GM10248 (cell line): ENCODE measurements at regions not wholly inside any gene's neighbourhood (a gene's known extent, or its start where the extent isn't known, plus 50 kb on each side); places are given as distances from the start of the nearest gene placed in this dataset.
"Not testable (repeated sequence)": the region's sequence is repeated elsewhere in the genome, so short reads cannot be mapped to it uniquely, and the experiment has no call there.

ENCODE experiments used
- CTCF ChIA-PET: fragments of 300-600 bp; sonication (Branson Sonifier 250); formaldehyde crosslinking; extraction: SDS; loops from one replicate; lab custom pipeline; 2021; ENCODE audit warnings: antibody characterized with exemption; lab: Yijun Ruan, JAX
- POLR2A ChIA-PET: fragments of 350-650 bp; sonication (Branson Sonifier 250); formaldehyde crosslinking; extraction: SDS; loops from one replicate; lab custom pipeline; 2020; ENCODE audit warnings: antibody characterized with exemption; lab: Yijun Ruan, JAX
- DNase-seq: peaks from one replicate; pipeline ENCODE4 v3.0.0; 2012; ENCODE audit errors: extremely low spot score
- TF ChIP-seq, protein P1 (sequence below): IDR thresholded peaks from 2 replicates; pipeline ENCODE4 v1.5.1; 2012; ENCODE audit warnings: mild to moderate bottlenecking, low read depth; ENCODE audit errors: extremely low read depth, missing control alignments, control extremely low read depth

DNA sequence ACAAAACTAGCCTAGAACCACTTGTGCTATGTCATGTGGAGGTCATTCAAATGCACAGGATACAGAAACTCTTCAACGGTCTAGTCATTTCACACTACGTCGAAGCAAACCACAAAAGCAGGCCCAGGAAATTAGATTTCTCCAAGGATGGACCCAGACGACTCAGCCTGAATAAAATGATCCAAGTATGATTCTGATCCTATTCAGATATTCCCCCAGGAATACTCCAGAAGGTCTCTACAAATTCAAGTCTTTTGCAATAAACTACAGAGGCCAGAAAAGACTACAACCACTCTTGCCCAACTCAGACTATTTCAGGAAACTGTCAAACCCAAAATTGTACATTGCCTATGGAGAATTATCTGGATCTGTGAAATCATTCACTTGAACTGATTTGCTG, 422.5 kb downstream of the METTL4 start:
- DNase-seq = no peak
- ChIA-PET CTCF (interaction anchor here (1.3 to 1.7 kb wide), 3 partner anchors 10 to 29 kb away, joined by 3 read pairs; no protein-coding TSS in a partner anchor), POLR2A (no interaction called here)
- TF ChIP-seq, protein P1, sequence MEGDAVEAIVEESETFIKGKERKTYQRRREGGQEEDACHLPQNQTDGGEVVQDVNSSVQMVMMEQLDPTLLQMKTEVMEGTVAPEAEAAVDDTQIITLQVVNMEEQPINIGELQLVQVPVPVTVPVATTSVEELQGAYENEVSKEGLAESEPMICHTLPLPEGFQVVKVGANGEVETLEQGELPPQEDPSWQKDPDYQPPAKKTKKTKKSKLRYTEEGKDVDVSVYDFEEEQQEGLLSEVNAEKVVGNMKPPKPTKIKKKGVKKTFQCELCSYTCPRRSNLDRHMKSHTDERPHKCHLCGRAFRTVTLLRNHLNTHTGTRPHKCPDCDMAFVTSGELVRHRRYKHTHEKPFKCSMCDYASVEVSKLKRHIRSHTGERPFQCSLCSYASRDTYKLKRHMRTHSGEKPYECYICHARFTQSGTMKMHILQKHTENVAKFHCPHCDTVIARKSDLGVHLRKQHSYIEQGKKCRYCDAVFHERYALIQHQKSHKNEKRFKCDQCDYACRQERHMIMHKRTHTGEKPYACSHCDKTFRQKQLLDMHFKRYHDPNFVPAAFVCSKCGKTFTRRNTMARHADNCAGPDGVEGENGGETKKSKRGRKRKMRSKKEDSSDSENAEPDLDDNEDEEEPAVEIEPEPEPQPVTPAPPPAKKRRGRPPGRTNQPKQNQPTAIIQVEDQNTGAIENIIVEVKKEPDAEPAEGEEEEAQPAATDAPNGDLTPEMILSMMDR = no peak

DNA sequence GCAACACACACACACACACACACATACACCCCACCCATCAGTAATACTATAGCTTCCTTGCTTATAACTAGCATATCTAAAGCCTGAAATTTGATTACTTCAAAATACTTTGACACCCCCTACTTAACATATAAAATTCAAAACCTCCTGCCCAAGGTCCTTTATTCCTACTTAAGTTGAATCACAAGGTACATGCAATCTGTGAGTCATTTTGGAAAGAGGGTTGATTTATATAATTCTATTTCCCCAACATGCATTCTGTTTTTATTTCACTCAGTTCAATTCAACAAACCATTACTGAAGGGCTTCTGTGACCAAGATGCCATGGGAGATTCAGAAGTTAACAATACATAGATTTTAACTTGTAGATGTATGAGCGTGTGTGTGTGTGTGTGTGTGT, 420.7 kb downstream of the METTL4 start:
- CTCF ChIA-PET = no interaction called here
- TF ChIP-seq, protein P1 = no peak
- no peak for DNase-seq
- POLR2A ChIA-PET = no interaction called here

DNA sequence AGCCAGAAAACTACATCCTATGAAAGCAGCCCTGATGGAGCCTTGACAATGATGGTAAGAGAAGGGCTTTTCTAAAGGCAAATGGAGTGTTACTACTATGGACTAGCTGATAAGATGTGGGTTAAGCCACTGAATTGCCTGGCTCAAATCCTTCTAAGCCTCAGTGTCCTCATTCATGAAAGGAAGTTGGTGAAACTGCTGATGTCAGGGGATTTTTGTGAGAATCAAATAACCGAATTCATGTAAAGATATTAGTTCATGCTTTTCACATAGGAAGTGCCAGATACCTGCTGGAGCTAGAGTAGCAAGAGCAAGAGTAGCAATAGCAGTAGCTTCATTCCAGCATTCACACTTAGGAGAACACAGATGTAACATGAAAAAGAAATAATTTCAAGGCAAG, 417.0 kb downstream of the METTL4 start:
- POLR2A ChIA-PET = no interaction called here

DNA sequence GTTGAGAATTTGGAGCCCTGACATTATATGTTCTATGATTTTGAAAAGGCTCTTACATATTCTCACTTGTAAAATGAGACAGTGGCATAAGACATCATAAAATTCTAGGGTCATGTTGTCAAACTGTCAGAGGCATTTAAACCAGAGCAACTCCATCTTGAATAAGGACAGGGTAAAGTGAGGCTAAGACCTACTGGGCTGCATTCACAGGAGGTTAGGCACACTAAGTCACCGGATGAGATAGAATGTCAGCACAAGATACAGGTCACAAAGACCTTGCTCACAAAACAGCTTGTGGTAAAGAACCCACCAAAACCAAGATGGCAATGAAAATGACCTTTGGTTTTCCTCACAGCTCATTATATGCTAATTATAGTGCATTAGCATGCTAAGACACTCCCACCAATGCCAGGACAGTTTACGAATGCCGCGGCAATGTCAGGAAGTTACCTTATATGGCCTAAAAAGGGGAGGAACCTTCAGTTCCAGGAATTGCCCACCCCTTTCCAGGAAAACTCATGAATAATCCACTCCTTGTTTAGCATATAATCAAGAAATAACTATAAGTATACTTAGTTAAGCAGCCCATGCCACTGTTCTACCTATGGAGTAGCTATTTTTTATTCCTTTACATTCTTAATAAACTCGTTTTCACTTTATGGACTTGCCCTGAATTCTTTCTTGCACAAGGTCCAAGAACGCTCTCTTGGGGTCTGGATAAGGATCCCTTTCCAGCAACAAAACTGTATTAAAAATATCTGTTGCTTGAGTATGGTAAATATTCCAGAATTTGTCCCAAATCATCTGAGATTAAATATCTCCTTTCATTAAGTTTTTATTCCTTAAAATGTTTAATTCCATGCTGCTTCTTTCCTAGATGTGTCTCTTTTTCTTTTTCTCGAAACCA, 406.4 kb downstream of the METTL4 start:
- ChIA-PET POLR2A (no interaction called here), CTCF (no interaction called here)
- TF ChIP-seq, protein P1 = no peak
- no peak for DNase-seq

More for the DNA sequence above, 417.0 kb downstream of the METTL4 start:
- CTCF ChIA-PET = no interaction called here
- TF ChIP-seq, protein P1 = no peak
- no peak for DNase-seq

DNA sequence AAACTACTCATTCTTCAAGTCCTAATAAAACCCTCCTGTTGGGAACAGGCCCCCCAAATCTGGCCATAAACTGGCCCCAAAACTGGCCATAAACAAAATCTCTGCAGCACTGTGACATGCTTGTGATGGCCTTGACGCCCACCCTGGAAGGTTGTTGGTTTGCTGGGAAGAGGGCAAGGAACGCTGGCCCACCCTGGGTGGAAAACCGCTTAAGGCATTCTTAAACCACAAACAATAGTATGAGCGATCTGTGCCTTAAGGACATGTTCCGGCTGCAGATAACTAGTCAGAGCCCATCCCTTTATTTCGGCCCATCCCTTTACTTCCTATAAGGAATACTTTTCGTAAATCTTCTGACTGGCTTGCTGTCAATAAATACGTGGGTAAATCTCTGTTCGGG, 404.4 kb downstream of the METTL4 start:
- CTCF ChIA-PET = interaction anchor here (1.2 kb wide), 1 partner anchor 209 kb away, joined by 3 read pairs; no protein-coding TSS in a partner anchor
- DNase-seq, POLR2A ChIA-PET: not testable (repeated sequence)

DNA sequence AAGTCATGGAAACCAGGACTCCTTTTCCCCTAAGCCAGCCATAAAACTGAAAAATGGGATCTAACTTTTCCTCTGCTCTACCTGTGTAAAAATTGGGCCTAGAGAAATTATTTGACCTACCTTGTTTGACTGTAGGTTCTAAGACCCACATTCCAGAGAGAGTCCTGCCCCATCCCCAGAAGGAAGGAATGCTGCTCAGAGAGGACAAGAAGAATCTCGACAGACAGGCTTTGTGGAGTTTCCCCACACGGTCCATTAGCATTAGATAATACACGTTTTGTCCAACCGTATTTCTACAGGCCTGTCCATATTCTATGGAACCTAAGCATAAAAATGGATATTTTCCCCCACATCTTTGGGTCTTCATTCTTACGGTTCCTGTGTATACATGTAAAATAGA, 403.3 kb downstream of the METTL4 start:
- no peak for DNase-seq
- POLR2A ChIA-PET = no interaction called here
- TF ChIP-seq, protein P1 = no peak
- CTCF ChIA-PET = interaction anchor here (1.2 to 1.7 kb wide), 2 partner anchors 64 to 208 kb away, joined by 3 to 4 read pairs; no protein-coding TSS in a partner anchor

DNA sequence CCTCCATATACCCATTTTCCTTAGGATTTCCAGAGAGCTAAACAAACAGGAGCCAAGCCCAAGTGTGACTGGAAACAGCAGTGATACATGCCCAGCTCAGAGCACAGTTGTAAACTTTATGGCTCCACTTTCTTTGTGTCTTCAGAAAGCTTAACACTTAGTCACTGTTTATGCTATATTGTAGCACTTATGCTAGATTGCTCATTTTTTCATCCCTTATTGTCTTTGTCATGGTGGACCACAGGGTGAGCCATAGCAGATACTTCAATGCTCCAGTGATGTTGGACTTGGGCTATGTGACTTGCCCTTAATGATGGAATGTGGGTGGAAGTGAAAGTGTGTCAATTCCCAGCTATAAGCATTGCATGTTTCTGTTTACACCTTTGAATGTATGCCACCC, 401.6 kb downstream of the METTL4 start:
- POLR2A ChIA-PET = no interaction called here
- TF ChIP-seq, protein P1 = no peak
- no peak for DNase-seq
- CTCF ChIA-PET = interaction anchor here (1.7 kb wide), 1 partner anchor 65 kb away, joined by 4 read pairs; no protein-coding TSS in a partner anchor
